Retinal pigment epithelial cell (primary cell): ENCODE measurements at regions not wholly inside any gene's neighbourhood (a gene's known extent, or its start where the extent isn't known, plus 50 kb on each side); places are given as distances from the start of the nearest gene placed in this dataset.

Experiments used
- DNase-seq: peaks from one replicate; pipeline ENCODE4 v3.0.0-alpha.2; 2010; ENCODE audit warnings: low read depth
- H3K4me3 ChIP-seq: 2 replicates; pipeline ENCODE4 v1.5.1; 2011; ENCODE audit warnings: mild to moderate bottlenecking, low read length, control low read depth, moderate library complexity
- TF ChIP-seq, protein P1 (sequence below): conservative IDR thresholded peaks from 2 replicates; pipeline ENCODE4 v1.5.1; 2011; ENCODE audit warnings: low read depth, low read length, control low read depth, inconsistent platforms

DNA sequence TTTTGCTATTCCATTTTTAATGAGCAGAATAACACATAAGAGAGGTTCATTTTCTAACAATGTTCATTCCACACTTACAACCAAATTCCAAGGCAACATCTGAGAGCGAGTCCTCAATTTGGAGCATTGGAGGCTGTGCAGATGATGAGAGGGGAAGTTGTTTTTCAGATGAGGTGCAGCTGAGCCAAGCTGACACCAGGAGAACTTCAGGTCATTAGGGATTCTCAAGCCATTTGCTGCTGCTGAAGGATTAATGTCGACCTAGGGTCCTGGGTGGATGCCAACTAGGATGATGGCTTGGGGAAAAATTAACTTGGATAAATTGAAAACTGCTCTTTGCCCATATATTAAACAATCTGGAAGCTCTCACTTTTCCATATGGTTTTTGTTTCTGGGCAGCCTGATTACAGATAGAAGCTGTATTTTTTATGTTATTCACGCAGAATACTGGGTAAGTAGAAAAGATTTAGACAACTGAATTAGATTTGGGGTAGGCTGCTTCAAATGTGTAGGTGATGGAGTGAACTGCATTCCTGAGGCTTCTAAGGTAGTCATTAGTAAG lies 206.4 kb upstream of the SLC39A10 start:
- peak; percentile 16 for DNase-seq
- TF ChIP-seq, protein P1, sequence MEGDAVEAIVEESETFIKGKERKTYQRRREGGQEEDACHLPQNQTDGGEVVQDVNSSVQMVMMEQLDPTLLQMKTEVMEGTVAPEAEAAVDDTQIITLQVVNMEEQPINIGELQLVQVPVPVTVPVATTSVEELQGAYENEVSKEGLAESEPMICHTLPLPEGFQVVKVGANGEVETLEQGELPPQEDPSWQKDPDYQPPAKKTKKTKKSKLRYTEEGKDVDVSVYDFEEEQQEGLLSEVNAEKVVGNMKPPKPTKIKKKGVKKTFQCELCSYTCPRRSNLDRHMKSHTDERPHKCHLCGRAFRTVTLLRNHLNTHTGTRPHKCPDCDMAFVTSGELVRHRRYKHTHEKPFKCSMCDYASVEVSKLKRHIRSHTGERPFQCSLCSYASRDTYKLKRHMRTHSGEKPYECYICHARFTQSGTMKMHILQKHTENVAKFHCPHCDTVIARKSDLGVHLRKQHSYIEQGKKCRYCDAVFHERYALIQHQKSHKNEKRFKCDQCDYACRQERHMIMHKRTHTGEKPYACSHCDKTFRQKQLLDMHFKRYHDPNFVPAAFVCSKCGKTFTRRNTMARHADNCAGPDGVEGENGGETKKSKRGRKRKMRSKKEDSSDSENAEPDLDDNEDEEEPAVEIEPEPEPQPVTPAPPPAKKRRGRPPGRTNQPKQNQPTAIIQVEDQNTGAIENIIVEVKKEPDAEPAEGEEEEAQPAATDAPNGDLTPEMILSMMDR = no peak
- no peak overlapping the region for H3K4me3 ChIP-seq

DNA sequence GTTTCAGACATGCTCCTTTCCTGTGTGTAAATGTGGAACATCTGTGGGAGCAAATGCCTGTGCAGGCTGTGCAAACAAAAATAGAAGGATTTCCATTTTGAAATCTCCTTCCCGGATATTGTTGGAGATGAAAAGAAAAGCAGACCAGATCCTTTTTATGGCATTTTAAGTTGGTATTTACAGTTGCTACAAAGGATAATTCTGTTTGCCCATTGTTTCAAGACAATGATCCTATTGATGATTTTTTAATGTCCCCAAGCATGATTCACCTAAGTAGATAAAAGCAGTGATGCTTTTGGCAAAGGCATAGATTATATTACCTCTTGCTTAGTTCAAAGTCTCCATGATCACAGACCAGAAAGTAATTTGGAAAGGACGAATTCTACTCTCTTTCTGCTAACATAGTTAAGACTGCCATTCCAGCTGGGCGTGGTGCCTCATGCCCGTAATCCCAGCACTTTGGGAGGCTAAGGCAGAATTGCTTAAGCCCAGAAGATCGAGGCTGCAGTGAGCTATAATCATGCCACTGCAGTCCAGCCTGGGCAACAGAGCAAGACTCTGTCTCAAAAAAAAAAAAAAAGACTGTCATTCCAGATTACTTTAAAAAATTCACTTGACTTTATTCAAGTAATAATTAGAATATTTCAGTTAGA lies 209.6 kb upstream of the SLC39A10 start:
- DNase-seq = no peak
- TF ChIP-seq, protein P1 = no peak
- H3K4me3 ChIP-seq = no peak overlapping the region

DNA sequence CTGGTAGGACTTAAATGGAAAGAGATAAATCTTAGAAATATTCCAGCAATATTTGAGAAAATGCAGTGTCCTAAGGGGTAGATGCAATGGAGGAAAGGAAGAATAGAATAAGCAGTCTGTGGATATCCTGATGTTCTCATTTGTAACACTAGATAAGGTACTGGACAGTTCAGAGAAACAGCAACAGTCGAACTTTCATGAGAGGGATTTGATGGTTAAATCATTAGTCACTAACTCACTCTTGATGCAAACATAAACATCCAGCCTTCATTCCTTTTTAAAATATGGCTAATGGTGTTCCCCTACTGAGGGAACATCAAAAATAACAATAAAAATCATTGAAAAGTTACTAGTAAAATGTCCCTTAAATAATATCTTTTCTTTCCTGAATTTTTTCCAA lies 211.4 kb upstream of the SLC39A10 start:
- no peak for DNase-seq
- H3K4me3 ChIP-seq = no peak overlapping the region
- TF ChIP-seq, protein P1 = no peak

DNA sequence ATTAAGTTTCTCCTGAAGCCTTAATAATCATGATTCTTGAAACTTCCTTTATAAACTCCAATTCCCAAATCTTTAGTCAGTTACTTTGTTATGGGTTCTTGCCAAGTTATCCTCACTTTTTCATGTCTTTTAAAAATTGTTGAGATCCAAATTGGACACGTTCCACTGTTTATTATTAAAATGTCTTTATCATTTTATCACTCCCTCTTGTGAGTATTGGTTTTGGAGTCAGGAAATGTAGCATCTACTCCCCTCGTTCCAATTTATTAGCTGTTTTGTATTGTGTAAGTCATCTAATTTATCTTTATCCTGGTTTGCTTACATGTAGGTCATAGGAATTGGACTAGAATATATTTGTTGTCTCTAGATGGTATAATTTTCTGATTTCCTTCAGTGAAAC lies 213.1 kb upstream of the SLC39A10 start:
- no peak for DNase-seq
- no peak overlapping the region for H3K4me3 ChIP-seq
- TF ChIP-seq, protein P1 = no peak

DNA sequence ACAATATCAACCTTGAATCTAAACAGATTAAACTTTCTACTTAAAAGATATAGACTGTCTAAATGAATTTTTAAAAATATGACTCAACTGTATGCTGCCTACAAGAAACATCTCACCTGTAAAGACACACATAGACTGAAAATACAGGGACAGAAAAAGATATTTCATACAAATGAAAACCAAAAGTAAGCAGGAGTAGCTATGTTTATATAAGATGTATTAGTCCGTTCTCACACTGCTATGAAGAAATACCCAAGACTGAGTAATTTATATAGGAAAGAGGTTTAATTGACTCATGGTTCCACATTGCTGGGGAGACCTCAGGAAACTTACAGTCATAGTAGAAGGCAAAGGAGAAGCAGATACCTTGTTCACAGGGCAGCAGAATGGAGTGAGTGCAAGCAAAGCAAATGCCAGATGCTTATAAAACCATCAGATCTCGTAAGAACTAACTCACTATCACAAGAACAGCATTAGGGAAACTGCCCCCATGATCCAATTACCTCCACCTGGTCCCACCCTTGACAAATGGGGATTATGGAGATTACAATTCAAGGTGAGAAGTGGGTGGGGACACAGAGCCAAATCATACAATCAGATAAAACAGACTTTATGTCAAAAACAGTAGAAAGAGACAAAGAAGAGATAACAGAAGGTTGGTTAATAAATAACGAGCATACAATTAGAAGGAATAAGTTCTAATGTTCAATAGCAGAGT lies 214.4 kb upstream of the SLC39A10 start:
- H3K4me3 ChIP-seq = no peak overlapping the region
- TF ChIP-seq, protein P1 = no peak
- no peak for DNase-seq

DNA sequence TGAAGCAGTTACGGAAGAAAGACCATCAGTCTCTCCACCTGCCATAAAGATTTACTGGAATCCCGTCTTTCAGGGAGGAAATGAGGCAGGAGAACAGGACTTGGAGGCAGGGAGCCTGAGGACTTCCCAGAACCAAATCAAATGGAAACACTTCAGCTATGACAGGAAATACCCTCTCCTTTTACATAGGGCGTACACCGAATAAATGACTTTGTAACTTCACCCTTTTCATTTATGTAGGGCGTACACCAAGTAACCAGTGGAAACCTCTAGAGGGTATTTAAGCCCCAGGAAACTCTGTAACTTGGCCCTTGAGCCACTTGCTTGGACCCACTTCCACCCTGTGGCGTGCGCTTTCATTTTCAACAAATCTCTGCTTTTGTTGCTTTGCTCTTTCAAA lies 218.3 kb upstream of the SLC39A10 start:
- TF ChIP-seq, protein P1 = no peak
- no peak overlapping the region for H3K4me3 ChIP-seq
- DNase-seq = no peak

DNA sequence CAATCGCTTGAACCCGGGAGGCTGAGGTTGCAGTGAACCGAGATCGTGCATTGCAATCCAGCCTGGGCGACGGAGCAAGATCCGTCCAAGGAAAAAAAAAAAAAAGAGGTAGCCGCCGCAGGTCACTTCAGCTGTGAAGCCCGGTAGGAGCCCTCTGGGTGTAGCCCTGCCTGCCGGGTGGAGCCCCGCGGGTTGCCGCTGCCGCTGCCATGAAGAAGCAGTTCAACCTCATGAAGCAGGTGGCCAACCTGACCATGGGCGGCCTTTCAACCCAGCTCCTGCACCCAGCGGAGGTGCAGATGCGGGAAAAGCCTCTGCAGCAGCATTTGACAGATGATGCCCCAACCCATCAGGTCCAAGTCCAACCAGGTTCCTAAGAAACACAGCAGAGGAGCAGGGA lies 219.5 kb upstream of the SLC39A10 start:
- DNase-seq = no peak
- no peak overlapping the region for H3K4me3 ChIP-seq
- TF ChIP-seq, protein P1 = no peak
